CD4-positive, alpha-beta T cell treated with Interleukin-12 subunit alpha and Interleukin-12 subunit beta, for 1 hour (primary cell): ENCODE measurements at regions not wholly inside any gene's neighbourhood (a gene's known extent, or its start where the extent isn't known, plus 50 kb on each side); places are given as distances from the start of the nearest gene placed in this dataset.
"Not testable (repeated sequence)": the region's sequence is repeated elsewhere in the genome, so short reads cannot be mapped to it uniquely, and the experiment has no call there.

Experiments
- DNase-seq: peaks from one replicate; pipeline ENCODE4 v3.0.0-alpha.2; 2020

DNA sequence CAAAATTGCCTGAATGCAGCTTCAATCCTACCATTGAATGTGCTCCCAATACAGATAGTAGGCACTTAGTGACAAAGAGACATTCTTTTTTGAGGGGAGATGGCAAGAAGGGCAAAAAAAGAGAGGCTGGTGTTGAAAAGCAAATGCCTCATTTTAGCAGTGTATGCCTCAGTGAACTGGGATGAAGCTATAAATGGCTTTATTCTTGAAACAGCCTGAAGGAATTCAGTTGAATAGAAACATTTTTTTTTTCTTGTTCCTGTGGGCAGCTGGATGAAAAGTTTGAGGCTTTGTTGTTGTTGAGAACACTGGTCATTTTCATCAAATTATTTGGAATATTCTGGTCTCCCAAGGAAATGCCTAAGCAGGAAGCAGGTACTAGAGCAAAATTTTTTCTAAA is 228.9 kb downstream of the RNF144A start:
- DNase-seq: no peak

- no peak for DNase-seq
These were observed 237.4 kb downstream of the RNF144A start for GRCh38 chr2:7154656-7155055.

- DNase-seq: no peak
These were observed 244.3 kb downstream of the RNF144A start for GRCh38 chr2:7161501-7161900.

DNA sequence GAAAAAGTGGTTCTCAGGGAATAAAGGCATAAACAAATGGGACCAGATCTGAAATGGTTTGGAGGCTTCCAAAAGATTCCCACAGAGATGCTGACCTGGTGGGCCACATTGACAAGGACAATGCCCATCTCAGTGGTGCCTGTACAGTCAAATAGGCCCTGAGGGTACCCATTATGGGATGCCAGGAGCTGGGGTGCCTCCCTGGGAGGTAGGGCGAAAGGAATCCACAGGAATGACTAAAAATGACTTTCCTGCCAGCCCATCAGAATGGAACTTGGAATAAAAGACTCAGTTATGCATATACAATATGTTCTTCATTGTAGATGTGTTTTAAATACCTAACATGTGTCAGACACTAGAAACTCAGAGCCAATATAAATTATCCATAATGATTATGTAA is 248.5 kb downstream of the RNF144A start:
- no peak for DNase-seq

- no peak for DNase-seq
These were observed 250.7 kb downstream of the RNF144A start for GRCh38 chr2:7167801-7168411.

- DNase-seq: no peak
These were observed 252.4 kb downstream of the RNF144A start for GRCh38 chr2:7169593-7169992.

GRCh38 chr2:7178996-7179395 is 261.8 kb downstream of the RNF144A start:
- not testable (repeated sequence) for DNase-seq

DNA sequence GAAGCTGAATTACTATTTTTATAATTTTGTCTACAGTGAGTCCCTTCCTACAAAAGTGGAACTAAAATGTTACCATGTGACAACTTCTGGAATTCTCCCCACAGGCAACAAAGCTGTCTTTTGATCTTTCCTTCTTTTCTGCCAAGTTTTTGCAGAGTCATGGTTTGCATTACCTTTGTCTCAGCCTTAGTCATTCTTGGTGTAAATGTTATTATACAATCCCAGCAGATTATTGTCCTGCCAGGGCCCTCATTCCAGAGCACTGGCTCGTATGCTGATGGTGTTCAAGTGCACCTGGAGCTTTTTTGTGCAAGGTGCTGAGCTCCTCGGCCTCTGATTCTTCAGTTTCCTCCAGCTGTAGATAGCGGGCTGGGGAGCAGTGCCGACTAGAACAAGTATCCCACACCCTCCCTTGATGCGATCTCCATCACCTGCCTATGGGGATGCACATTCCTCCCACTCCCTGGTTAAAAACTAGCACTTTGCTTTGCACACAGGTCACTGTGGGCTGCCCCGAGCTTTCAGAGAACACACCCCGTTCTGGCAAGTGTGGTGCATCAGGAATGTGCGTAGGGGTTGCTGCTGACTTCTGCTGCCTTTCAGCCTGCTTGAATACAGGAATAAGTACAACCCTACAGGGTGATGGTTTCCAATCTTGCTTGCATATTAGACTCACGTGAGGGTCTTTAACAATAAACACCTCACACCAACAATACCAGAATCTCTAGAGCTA is 263.6 kb downstream of the RNF144A start:
- no peak for DNase-seq

DNA sequence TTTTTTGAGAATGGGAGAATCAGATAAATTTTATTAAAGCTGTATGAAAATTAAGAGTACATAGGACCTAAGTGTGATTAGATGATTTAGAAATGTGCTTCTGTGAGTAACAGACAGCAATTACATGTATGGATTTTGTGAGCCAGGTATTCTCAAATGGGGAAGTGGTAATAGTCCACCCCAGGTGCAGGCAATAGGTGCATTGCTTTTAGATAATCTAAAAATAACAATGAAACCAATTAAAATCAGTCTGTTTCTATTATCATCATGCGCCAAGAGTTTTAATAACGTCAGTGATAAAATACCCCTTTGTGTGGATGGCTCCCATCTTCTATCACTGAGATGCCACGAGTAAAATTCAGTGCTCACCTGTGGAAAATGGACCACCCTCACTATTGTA is 265.3 kb downstream of the RNF144A start:
- DNase-seq: no peak

DNA sequence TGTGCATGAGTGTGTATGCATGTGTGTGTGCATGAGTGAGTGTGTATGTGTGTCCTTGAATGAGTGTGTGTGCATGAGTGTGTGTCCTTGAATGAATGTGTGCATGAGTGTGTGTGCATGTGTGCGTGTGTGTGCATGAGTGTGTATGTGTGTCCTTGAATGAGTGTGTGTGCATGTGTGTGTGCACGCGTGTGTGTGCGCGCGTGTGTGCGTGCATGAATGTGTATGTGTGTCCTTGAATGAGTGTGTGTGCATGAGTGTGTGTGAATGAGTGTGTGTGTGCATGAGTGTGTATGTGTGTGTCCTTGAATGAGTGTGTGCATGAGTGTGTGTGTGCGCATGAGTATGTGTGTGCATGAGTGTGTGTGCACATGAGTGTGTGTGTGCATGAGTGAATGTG is 271.9 kb downstream of the RNF144A start:
- DNase-seq: no peak

GRCh38 chr2:7190587-7191324 is 273.5 kb downstream of the RNF144A start:
- no peak for DNase-seq

- DNase-seq: no peak
These were observed 274.7 kb downstream of the RNF144A start for GRCh38 chr2:7191932-7192331.

- DNase-seq: no peak
These were observed 276.2 kb downstream of the RNF144A start for GRCh38 chr2:7193457-7193856.

DNA sequence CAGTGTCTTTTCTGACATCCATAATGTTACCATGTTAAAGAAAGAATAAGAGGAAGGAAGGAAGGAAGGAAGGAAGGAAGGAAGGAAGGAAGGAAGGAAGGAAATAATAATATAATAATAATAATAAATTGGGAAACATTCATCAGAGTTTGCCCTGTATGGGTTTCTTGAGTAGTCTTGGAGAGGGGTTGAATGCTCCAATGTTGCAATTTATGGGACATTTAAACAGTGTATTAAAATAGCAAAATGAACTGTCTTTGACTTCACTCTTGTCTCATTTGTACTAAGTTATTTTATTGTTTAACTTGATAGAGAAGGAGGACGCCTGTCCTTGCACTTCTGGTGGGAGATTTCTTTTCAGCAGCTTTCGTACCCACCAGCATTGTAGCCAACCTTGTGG is 277.7 kb downstream of the RNF144A start:
- DNase-seq: no peak

- DNase-seq: no peak
These were observed 279.7 kb downstream of the RNF144A start for GRCh38 chr2:7196883-7197282.

DNA sequence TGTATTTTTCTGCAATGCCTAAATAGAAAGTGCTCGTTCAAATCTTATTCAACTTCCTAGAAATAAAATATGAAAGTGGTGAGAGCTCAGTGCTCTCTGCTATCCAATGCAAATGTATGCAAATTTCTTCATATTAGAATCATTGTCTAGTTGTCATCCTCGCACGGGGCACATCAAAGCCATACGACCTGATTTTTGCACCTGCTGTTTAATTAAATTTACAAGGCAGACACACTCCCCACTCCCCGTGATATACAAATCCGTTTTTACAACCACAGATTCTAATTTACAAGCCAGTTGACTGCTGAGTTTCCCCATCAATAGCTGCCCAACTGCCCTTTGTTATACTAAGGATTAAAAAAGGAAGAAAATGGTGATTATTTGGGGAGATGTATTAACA is 284.6 kb downstream of the RNF144A start:
- DNase-seq: no peak

DNA sequence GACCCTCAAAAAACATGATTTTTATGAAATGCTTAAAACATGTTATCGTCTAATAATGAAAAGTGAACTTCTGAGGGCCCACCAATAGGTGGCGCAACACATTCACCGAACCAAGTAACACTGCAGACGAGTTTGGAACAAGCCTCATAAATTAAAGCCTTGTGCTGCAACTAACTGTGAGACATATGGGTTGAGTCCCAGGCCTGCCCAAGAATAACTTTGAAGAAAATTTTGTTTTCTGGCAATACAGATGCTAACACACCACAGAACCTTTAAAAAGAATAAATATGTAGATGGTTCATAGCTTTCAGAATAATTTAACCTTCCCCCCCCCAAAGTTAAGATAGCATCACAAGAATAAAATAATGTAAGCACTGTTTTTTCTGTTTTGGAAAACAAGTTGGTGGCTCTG is 285.9 kb downstream of the RNF144A start:
- DNase-seq: peak; percentile 59

- no peak for DNase-seq
These were observed 288.1 kb downstream of the RNF144A start for GRCh38 chr2:7205151-7205830.

- no peak for DNase-seq
These were observed 289.0 kb downstream of the RNF144A start for GRCh38 chr2:7206111-7206810.

- no peak for DNase-seq
These were observed 290.4 kb downstream of the RNF144A start for GRCh38 chr2:7207631-7208030.

DNA sequence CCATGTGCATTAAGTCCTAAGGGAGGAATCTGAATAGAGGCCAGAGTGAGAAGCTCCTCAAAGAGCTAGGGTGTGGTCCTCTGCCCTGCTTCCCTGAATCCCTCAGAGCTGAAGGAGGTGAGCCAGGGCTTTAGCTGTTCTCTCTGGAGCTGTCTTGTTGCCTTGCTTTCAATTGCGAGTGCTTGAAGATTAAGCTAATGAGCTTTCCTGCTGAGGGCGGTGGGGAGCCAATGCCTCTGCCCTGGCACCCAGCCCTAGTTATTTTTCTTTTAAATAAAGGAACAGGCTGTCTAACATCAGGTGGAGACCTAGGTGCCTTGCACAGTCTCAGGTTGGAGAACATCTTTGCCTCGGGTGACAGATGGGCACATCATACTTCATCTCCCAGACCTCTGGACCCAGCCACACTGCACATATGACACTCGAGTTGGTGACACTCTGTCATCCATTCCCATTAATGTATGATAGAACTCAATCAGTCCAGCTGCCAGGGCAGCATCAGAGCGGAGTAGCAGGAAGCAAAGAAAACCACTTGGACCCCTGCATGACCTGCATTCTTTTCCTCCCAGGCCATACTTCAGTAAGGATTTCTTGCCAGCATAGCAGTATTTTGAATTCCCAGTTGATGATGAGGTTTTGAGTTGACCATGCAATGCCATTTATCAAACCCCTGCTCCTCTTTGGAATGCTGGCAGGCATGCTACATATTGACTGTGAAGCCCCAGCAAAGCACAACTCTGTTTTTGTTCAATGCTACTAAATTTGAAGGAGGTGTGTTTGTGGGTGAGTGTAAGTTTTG is 292.7 kb downstream of the RNF144A start:
- no peak for DNase-seq

DNA sequence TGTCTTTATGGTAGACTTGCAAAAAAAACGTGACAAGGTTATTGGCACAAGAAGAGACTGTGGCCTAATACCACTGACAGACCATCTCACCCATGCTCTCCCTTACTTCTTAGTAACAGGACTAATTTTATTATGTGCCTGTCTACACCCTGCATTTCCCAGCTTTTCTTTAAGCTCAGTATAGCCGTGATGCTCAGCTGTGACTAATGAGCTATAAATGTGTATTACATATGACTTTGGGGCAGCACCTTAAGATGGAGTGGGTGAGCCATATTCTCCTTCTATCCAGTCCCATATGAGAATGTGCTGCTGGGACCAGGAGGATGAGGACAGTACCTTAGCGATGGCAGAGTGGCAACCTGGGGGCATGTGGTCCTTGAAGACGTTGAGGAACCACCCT is 293.5 kb downstream of the RNF144A start:
- DNase-seq: no peak
